ENCODE measurements at regions not wholly inside any gene's neighbourhood (a gene's known extent, or its start where the extent isn't known, plus 50 kb on each side); places are given as distances from the start of the nearest gene placed in this dataset.
"Not testable (repeated sequence)": the region's sequence is repeated elsewhere in the genome, so short reads cannot be mapped to it uniquely, and the experiment has no call there.

DNA sequence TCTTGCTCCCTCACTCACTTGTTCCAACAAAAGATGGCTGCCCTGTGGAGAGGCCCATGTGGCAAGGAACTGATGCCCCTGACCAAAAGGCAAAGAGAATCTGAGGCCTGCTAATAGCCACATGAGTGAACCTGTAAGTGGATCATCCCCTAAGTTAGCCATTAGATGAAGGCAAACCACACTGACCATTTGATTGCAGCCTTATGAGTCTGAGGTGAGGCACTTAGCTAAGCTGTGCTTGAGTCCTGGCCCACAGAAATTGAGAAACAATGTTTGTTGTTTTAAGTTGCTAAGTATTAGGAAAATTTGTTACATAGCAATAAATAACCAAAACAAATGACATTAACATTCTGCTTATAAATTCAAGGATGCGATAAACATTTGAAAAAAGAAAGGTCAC lies 100.1 kb upstream of the BET1 start:
- DNase-seq (ENCODE audit: low read depth in 2 of 3, low spot score in 1 of 3) = no peak

DNA sequence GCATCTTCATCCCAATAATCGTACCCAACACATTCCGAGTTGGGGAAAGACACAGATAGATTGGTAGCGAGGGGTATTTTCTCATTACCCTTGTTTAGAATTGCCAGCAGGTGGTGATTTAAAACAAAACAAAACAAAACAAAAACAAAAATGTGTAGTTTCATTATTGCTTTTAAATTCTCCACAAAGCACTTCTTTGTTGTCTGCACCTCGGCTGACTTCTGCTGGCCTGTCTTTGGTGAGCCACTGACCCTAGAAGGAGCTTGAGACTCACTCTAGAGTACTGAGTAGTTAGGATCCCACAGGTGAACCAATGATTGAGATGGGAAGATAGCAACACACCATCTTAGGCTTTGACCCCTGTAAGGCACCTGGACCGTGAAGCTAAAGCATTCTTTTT lies 105.4 kb upstream of the BET1 start:
- DNase-seq (ENCODE audit: low read depth in 2 of 3, low spot score in 1 of 3) = no peak

GRCh38 chr7:94111009-94111408 lies 106.9 kb upstream of the BET1 start:
- no peak for DNase-seq (ENCODE audit: low read depth in 2 of 3, low spot score in 1 of 3)

DNA sequence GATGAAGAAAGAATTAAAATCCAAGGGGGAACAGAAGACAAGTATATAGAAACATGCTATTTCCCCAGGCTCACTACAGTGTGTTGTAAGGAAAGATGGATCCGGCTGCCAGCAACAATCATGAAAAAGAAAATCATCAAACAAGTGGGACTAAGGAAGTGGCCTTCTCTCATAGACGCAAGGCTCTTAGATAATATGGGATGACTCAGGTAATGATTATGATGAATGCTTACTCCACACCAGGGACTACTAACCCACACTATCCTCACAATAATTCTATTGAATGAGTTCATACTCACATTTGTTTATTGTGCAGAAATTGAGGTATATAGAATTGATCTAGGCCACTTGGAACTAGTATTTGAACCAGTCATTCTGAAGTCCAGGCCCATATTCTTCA lies 111.2 kb upstream of the BET1 start:
- no peak for DNase-seq (ENCODE audit: low read depth in 2 of 3, low spot score in 1 of 3)

DNA sequence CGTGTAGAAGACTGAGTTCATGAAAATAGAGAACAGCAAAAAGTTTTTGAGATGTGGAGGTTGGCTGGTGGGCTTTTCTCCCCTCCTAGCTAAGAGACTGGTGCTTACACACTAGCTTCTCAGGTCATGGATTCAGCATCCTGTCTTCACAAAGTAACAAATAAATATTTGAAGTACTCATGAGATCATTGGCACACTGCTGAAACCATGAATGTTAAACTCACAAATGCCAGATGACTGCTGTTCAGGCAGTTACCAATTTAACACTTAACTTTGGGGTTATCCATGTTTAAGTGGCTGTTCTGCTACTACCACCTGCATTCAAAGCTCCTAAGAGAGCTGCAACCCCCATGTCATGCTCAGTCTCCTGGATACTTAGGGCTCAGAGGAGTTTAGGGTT lies 119.0 kb upstream of the BET1 start:
- DNase-seq (ENCODE audit: low read depth in 2 of 3, low spot score in 1 of 3) = no peak

- no peak for DNase-seq (ENCODE audit: low read depth in 2 of 3, low spot score in 1 of 3)
Observed at GRCh38 chr7:94127026-94127425, 122.9 kb upstream of the BET1 start.

GRCh38 chr7:94128072-94128471 lies 123.9 kb upstream of the BET1 start:
- no peak for DNase-seq (ENCODE audit: low read depth in 2 of 3, low spot score in 1 of 3)

GRCh38 chr7:94129443-94130140 lies 125.4 kb upstream of the BET1 start:
- DNase-seq (ENCODE audit: low read depth in 2 of 3, low spot score in 1 of 3) = no peak

DNA sequence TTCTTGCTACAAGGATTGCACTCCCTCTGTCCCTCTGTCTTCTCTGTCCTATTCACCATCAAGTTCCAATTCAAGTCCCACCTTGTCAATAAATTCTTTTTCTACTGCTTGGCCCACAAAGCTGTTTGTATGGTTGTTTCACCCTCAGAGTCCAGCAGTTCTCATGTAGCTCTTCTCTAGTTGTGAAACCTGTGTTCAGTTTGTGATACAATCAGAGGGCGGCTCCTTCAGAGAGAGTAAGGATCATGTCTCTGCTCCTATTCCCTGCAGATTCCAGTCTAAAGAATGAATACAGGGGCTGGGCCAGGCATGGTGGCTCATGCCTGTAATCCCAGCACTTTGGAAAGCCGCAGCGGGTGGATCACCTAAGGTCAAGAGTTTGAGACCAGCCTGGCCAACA lies 126.6 kb upstream of the BET1 start:
- DNase-seq (ENCODE audit: low read depth in 2 of 3, low spot score in 1 of 3) = no peak

- no peak for DNase-seq (ENCODE audit: low read depth in 2 of 3, low spot score in 1 of 3)
Observed at GRCh38 chr7:94133460-94133859, 129.3 kb upstream of the BET1 start.

GRCh38 chr7:94135180-94135579 lies 131.0 kb upstream of the BET1 start:
- no peak for DNase-seq (ENCODE audit: low read depth in 2 of 3, low spot score in 1 of 3)

GRCh38 chr7:94142281-94142680 lies 138.1 kb upstream of the BET1 start:
- no peak for DNase-seq (ENCODE audit: low read depth in 2 of 3, low spot score in 1 of 3)

GRCh38 chr7:94145602-94146001 lies 141.4 kb upstream of the BET1 start:
- DNase-seq (ENCODE audit: low read depth in 2 of 3, low spot score in 1 of 3) = no peak

GRCh38 chr7:94146408-94146807 lies 142.3 kb upstream of the BET1 start:
- DNase-seq (ENCODE audit: low read depth in 2 of 3, low spot score in 1 of 3) = no peak

DNA sequence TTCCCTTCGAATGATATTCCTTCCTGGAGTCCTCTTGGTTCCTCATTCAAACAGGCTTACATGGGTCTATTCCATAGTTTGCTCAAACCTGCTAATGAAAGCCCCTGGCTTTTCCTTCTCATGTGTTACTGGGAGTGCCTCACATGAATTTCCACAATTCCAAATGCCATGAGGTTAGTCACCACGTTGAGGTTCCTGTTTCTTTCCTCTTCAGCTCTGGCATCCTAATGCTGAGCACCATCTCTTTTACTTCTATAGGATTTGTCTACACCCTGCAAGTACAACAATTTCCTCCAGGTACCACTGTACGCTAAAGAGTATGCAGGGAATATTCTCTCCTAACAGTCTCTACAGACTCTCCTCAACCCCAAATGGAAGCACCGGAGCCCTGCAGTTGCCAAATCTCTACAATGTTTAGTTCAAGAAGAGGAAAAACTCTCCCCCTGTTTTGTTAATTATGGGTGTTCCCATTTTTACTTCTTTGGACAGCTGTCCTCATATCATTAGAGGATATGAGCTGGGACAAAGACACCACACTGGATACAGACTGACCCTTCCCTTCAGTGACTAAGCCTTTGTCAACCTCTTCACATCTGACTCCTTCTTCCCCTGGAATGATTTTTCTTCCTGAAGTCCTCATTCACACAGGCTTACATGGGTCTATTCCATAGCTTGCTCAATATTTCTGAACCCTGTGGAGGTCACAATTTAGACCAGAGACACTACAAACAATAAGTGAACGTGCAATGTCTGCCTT lies 145.8 kb upstream of the BET1 start:
- no peak for DNase-seq (ENCODE audit: low read depth in 2 of 3, low spot score in 1 of 3)

- DNase-seq (ENCODE audit: low read depth in 2 of 3, low spot score in 1 of 3) = no peak
Observed at GRCh38 chr7:94154182-94154581, 150.0 kb upstream of the BET1 start.

DNA sequence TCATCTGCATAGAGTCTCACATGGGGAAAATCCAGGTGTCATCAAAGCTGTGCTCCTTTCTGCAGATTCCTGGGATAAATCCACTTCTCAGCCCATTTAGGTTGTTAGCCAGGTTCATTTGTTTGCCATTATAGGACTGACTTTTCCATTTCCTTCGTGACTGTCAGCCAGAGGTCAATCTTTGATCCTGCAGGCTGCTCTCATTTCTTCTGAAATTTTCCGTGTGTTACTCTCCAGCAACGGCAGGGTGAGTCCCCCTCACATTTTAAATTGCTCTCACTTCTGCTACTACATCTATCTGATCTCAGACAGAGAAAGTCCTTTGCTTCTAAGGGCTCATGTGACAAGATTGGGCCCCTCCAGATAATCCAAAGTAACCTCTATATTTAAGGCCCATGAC lies 150.7 kb upstream of the BET1 start:
- no peak for DNase-seq (ENCODE audit: low read depth in 2 of 3, low spot score in 1 of 3)

DNA sequence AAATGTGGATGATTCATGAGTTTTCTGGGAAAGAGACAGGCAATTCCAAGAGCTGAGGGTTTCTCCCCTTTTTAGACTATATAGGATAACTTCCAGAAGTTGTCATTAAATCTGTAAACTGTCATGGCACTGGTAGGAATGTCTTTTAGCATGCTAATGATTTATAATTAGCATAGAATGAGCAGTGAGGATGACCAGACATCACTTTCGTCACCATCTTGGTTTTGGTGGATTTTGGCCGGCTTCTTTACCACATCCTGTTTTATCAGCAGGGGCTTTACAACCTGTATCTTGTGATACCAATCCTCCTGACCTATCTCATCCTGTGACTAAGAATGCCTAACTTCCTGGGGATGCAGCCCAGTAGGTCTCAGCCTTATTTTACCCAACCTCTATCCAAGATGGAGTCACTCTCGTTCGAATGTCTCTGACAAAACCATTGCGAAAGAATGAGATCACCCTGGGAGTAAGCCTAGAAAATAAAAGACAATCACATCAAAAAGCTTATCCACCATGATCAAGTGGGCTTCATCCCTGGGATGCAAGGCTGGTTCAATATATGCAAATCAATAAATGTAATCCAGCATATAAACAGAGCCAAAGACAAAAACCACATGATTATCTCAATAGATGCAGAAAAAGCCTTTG lies 153.6 kb upstream of the BET1 start:
- DNase-seq (ENCODE audit: low read depth in 2 of 3, low spot score in 1 of 3) = not testable (repeated sequence)

- DNase-seq (ENCODE audit: low read depth in 2 of 3, low spot score in 1 of 3) = no peak
Observed at GRCh38 chr7:94160719-94161435, 156.7 kb upstream of the BET1 start.

DNA sequence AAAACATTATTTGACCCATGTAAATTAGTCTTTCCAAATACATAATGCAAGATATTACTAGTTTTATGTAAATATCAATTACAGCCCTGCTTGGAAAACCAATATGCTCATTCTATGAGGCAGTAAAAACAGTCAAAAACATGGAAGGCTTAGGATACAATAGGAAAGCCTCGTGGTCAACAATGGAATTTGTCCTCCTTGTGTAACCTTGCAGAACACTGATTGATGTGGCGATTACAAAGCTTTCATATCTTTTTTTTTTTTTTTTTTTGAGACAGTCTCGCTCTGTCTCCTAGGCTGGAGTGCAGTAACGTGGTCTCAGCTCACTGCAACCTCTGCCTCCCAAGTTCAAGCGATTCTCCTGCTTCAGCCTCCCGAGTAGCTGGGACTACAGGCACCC lies 157.3 kb upstream of the BET1 start:
- DNase-seq (ENCODE audit: low read depth in 2 of 3, low spot score in 1 of 3) = no peak

DNA sequence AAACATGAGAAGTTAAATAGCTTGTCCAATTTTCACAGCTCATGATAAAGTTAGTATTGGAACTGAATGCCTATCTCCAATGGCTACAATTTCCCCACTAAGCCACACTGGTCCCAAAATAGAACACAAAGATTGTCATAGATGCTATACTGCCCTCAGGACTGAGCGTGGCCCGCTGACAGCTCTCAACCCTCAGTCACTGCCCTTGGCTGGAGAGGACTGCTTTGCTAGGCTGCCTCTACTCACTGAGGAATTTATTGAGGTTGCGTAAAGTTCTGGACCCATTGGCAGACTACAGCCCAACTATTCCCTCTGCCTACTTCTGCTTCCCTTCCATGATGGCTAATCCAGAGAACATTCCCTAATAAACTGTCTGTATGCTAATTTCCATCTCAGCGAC lies 165.5 kb upstream of the BET1 start:
- DNase-seq (ENCODE audit: low read depth in 2 of 3, low spot score in 1 of 3) = no peak

GRCh38 chr7:94170836-94171235 lies 166.7 kb upstream of the BET1 start:
- no peak for DNase-seq (ENCODE audit: low read depth in 2 of 3, low spot score in 1 of 3)

Data from stimulated activated CD4-positive, alpha-beta T cell treated with anti-CD3 and anti-CD28 coated beads, Interleukin-12 subunit alpha, Interleukin-12 subunit beta, amount 100 ng/mL, for 48 hours (primary cell).